ENCODE measurements at regions not wholly inside any gene's neighbourhood (a gene's known extent, or its start where the extent isn't known, plus 50 kb on each side); places are given as distances from the start of the nearest gene placed in this dataset.

GRCh38 chr12:4133636-4134447 lies 139.7 kb upstream of the CCND2 start:
- DNase-seq = no peak

- no peak for DNase-seq
These were observed 140.5 kb upstream of the CCND2 start for GRCh38 chr12:4133029-4133428.

GRCh38 chr12:4121506-4122020 lies 152.0 kb upstream of the CCND2 start:
- no peak for DNase-seq

DNA sequence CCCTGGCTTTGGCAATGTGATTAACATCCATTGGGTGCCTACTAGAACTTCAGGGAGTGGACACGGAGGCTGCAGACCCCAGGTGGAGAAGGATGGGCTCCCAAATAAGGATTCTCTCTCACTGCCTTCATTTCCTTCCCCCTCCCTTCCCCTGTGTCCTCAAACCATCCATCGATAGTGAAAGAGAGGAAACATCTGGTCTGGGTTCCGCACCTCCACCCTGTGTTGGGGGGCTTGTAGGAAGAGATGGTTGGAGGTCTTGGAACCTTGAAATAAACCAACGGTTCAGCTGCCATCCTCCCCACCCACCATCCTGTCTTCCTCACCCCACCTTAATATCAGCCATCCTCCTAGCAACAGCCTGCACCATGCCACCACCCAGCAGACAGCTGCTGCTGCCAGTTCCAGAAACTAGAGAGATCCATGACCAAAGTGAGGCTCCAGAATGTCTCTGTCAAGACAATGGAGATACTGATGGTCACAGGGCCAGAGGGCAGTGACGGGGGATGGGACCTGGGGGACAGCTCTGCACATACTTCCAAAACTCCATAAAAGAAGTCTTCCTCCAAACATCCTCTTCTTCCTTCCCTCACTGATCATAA lies 153.1 kb upstream of the CCND2 start:
- no peak for DNase-seq

GRCh38 chr12:4119157-4119761 lies 154.3 kb upstream of the CCND2 start:
- no peak for DNase-seq

DNA sequence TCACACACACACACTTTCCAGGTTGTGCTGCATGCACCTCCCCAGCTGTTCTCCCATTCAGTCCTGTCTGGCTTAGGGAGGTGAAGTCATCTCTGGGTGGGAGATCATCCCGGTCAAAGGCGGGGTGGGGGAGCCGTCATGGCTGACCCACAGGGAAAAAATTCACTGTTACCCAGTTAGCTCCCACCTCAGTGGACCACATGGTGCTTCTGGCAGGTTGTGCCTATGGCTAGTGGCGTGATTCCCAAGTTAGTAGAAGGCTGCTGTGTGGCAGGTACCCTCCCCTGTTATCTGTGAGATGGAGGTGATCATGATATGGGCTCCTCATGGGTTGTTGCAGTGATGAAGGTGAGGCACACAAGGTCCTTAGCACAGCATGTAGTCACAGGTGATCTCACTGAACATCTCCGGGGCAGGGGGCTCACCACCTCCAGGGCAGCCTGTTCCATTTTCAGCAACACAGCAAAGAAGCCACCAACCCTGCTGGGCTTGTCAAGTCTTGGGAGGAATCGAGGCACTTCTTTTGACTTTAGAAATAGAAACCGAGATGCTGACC lies 154.9 kb upstream of the CCND2 start:
- DNase-seq = no peak

DNA sequence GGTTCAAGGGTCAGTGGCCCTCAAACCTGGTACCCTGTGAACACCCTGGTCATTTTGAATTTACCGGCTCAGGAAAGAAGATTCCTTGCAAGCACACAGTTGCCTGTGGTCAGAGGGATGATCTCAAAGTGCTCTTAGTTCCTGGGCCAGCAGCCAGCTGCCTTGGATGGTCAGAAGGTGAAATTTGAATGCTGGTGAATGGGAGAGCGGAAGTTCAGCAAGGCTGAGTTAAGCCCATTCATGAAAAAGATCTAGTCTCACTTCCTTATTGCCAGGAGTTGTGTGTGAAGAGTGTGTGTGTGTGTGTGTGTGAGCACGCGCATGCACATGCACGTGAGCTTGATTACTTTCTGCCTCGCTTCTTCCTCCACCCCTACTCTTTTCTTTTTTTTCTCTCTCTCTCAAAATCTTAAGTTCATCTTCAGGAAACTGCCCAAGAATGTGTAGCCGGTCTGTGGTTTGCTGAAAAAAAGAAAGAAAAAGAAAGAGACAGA lies 155.5 kb upstream of the CCND2 start:
- no peak for DNase-seq

- no peak for DNase-seq
These were observed 156.1 kb upstream of the CCND2 start for GRCh38 chr12:4117386-4118016.

GRCh38 chr12:4116251-4117111 lies 157.1 kb upstream of the CCND2 start:
- no peak for DNase-seq

DNA sequence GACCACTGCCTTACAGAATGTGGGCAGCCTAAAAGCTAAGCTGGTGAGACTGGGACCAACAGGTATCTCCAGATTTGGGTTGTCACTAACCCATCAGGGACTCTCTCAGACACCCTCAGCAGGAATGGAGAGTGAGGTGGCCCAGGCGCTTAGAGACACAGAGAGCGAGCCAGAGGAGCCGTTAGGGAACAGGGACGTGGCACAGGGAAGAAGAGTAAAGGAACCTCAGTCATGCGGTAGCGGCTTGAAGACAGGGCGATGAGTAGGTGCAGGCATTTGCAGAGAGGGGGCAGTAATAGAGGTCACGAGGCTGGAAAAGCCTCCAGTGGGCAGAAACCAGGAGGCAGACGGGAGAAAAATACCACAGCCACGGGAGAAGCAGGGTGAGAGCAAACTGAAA lies 158.0 kb upstream of the CCND2 start:
- DNase-seq = no peak

- DNase-seq = no peak
These were observed 158.6 kb upstream of the CCND2 start for GRCh38 chr12:4114986-4115385.

DNA sequence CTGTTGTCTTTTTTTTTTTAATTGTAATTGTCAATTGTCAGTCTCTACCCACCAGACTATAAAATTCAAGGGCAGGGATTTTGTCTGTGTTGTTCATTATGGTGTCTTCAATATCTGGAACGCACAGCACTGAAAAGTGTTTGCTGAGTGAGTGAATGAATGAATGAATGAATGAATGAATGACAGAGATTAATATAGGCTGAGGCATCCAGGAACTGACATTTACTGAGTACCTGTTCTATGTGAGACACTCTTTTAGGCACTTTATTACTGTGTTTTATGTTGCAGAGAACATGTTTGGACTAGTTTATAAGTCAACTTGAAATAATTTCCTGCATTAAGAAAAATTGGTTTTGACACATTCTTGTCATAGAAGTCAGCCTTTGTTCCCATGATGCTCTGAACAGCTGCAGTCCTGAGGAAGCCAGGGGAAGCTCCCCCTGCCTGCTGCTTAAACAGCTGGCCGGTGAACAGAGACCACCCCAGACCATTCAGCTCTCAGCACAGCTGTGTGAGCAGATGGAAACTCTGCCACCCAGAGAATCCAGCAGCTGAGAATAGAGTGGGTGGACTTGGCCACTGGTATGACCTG lies 160.7 kb upstream of the CCND2 start:
- DNase-seq = no peak

GRCh38 chr12:4112290-4112689 lies 161.3 kb upstream of the CCND2 start:
- no peak for DNase-seq

GRCh38 chr12:4111010-4111409 lies 162.6 kb upstream of the CCND2 start:
- DNase-seq = no peak

DNA sequence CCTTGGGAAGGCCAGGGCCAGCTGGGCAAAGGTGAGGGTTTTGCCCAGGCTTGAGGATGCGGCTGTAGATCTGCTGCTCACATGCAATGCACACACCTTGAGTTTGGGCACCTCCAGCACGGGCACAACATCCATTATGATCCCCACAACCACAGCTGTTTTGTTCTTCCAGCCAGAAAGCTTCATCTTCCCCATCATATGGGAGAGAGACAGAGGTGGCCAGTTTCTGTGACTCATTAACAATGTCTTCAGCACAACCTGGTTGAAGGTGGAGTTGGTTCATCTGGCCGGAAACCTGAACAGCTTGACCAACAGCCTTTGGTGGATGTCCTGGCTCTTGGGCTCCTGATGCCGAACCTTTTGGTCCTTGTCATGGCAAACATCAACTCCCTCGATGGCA lies 163.7 kb upstream of the CCND2 start:
- no peak for DNase-seq

GRCh38 chr12:4108803-4109345 lies 164.7 kb upstream of the CCND2 start:
- DNase-seq = no peak

GRCh38 chr12:4107911-4108697 lies 165.5 kb upstream of the CCND2 start:
- DNase-seq = no peak

- peak; percentile 16 for DNase-seq
These were observed 166.1 kb upstream of the CCND2 start for GRCh38 chr12:4107436-4107878.

GRCh38 chr12:4106621-4107020 lies 166.9 kb upstream of the CCND2 start:
- DNase-seq = peak; percentile 6

GRCh38 chr12:4104722-4105244 lies 168.8 kb upstream of the CCND2 start:
- no peak for DNase-seq

All from NK-92 treated with Interleukin-12 subunit alpha and Interleukin-12 subunit beta, amount 100 ng/mL, for 24 hours (cell line).